ENCODE measurements at regions not wholly inside any gene's neighbourhood (a gene's known extent, or its start where the extent isn't known, plus 50 kb on each side); places are given as distances from the start of the nearest gene placed in this dataset.

GRCh38 chr21:24716281-24716918, 890.9 kb downstream of the MRPL39 start:
- no peak for TF ChIP-seq CTCF (IDR thresholded peaks at IDR 0.05)
- Mint-ChIP-seq H3K27ac (ENCODE audit: unreplicated experiment) (no peak overlapping the region), H3K36me3 (ENCODE audit: low read depth) (no peaks in the 10 kb centered on the region), H3K4me1 (ENCODE audit: low read depth) (no peaks in the 10 kb centered on the region), H3K4me3 (ENCODE audit: unreplicated experiment) (no peak overlapping the region), H3K9me3 (ENCODE audit: low read depth) (peaks cover 48% of the 10 kb centered on the region), H3K27me3 (ENCODE audit: low read depth) (no peaks in the 10 kb centered on the region)
- no peak for DNase-seq (ENCODE audit: low spot score)

- Mint-ChIP-seq H3K36me3 (ENCODE audit: low read depth) (no peaks in the 10 kb centered on the region), H3K4me3 (ENCODE audit: unreplicated experiment) (no peak overlapping the region), H3K27ac (ENCODE audit: unreplicated experiment) (no peak overlapping the region), H3K27me3 (ENCODE audit: low read depth) (no peaks in the 10 kb centered on the region), H3K9me3 (ENCODE audit: low read depth) (peaks cover 52% of the 10 kb centered on the region), H3K4me1 (ENCODE audit: low read depth) (no peaks in the 10 kb centered on the region)
- no peak for DNase-seq (ENCODE audit: low spot score)
- TF ChIP-seq CTCF (IDR thresholded peaks at IDR 0.05): no peak
Measured at GRCh38 chr21:24714646-24715200, 892.6 kb downstream of the MRPL39 start.

DNA sequence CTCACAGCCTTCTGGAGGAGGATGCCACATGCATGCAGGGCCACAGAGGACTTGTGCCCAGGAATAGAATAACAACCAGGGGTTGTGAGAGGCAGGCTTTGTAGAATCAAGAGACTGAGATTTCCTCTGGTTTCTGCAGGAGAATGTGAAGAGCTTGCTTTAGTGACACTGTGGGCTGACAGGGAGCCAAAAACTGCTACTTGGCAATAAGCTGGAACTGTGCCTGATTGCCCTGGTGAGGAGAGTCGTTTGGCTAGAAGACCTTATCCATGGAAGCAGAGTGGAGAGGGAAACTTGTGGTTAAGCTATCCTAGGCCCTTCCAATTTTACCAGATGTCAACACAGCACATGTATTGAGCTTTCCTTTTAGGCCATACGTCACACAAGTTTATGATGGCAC, 902.1 kb downstream of the MRPL39 start:
- Mint-ChIP-seq H3K36me3 (ENCODE audit: low read depth) (no peaks in the 10 kb centered on the region), H3K4me1 (ENCODE audit: low read depth) (no peaks in the 10 kb centered on the region), H3K4me3 (ENCODE audit: unreplicated experiment) (no peak overlapping the region), H3K9me3 (ENCODE audit: low read depth) (peaks cover 46% of the 10 kb centered on the region), H3K27ac (ENCODE audit: unreplicated experiment) (no peak overlapping the region), H3K27me3 (ENCODE audit: low read depth) (no peaks in the 10 kb centered on the region)
- DNase-seq (ENCODE audit: low spot score): no peak
- TF ChIP-seq CTCF (IDR thresholded peaks at IDR 0.05): no peak

- H3K27me3 Mint-ChIP-seq (ENCODE audit: low read depth): no peaks in the 10 kb centered on the region
- H3K27ac Mint-ChIP-seq (ENCODE audit: unreplicated experiment): no peak overlapping the region
- no peaks in the 10 kb centered on the region for H3K4me1 Mint-ChIP-seq (ENCODE audit: low read depth)
- no peak for DNase-seq (ENCODE audit: low spot score)
- no peaks in the 10 kb centered on the region for H3K36me3 Mint-ChIP-seq (ENCODE audit: low read depth)
- TF ChIP-seq CTCF (IDR thresholded peaks at IDR 0.05): no peak
- no peak overlapping the region for H3K4me3 Mint-ChIP-seq (ENCODE audit: unreplicated experiment)
- peaks cover 27% of the 10 kb centered on the region for H3K9me3 Mint-ChIP-seq (ENCODE audit: low read depth)
Measured at GRCh38 chr21:24693779-24694178, 913.5 kb downstream of the MRPL39 start.

DNA sequence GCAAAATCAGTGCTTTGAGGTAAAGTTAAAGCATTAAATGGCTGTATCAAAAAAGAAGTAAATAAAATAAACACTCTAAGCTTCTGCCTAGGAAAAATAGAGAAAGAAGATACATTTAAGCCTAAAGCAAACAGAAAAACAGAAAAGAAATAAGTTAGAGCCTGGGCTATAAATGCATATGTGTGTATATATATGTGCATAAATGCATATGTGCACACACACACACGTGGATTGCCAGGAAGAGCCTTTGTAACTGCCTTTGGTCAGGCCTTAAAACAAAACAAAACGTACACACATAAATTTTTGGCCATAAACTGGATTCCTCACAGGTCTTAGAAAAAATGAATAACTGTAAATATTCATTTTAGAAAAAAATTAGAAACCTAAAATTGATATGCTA, 925.8 kb downstream of the MRPL39 start:
- DNase-seq (ENCODE audit: low spot score): no peak
- Mint-ChIP-seq H3K4me3 (ENCODE audit: unreplicated experiment) (no peak overlapping the region), H3K27ac (ENCODE audit: unreplicated experiment) (no peak overlapping the region), H3K4me1 (ENCODE audit: low read depth) (no peaks in the 10 kb centered on the region), H3K36me3 (ENCODE audit: low read depth) (no peaks in the 10 kb centered on the region), H3K9me3 (ENCODE audit: low read depth) (peaks cover 34% of the 10 kb centered on the region), H3K27me3 (ENCODE audit: low read depth) (no peaks in the 10 kb centered on the region)
- no peak for TF ChIP-seq CTCF (IDR thresholded peaks at IDR 0.05)

Data from chondrocyte (in vitro differentiated cells).